HG03521 (cell line): ENCODE measurements at regions not wholly inside any gene's neighbourhood (a gene's known extent, or its start where the extent isn't known, plus 50 kb on each side); places are given as distances from the start of the nearest gene placed in this dataset.

Experiments used
- ATAC-seq: cut with Tn5 transposase; IDR thresholded peaks from one replicate; pipeline ENCODE4 v1.9.1; 2021; ENCODE audit warnings: mild to moderate bottlenecking, moderate library complexity; ENCODE audit not compliant: unreplicated experiment

DNA sequence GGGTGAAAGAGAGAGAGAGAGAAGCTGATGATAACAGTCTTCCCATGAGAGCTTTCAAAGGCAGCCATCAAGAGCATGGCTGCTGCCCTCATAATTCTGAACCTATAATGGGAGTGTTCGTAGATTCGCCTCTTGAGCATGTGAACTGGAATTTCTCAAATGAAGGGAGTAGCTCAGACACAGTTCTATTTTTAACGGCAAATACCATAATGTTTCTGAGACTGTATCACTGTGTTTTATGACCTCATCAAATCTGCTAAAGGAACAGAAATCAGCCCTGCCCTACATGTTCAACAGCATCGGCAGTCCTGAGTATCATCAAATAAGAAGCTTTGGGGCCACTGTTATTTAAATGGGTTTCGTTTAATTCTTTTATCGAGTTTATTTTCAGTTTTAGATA lies 645.6 kb downstream of the GALR1 start:
- no peak for ATAC-seq

DNA sequence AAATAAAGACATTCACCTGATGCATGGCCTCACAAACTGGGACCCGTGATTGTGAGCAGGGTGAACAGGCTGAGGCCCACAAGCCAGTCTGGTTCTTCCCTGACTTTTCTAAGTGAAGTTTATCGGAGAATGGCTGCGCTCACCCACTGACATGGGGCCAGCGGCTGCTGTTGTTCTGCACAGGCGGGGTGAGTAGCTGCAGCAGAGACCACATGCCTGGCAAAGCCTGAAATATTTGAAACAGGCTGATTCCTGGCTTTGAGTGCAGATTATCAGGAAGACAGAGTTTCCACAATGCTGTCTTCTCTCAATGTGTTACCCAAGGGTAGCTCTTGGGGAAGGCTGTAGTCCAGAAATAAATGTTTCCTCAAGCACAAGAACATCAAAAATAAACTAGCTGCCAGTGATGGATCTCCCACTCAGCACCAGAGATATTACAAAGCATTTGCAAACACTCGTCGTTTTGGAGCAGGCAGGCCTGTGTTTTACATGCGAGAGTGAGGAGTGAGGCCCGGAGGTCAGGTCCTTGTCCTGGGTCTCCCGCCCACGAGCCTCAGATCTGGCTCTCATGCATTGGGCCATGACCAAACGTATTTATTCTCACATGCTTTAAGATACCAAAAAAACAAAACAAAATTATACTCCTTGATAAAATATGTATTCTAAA lies 647.1 kb downstream of the GALR1 start:
- no peak for ATAC-seq

DNA sequence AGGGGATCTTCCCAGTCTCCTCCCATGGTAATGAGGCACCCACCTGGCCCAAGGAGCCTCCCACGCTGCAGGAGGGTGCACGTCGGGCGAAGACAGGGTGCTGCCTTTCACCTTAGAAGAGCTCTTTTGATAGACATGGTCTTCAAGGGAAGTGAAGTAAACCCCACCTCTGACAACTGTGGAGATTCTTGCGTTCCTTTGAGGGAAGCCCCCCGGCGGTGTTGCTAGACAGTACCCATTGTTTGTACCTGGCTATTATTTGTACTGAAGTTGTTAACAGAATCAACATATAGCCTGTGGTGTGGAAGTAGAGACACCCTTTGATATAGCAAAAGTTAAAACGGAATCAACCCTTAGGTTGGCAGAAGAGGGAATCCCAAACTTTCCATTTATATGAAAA lies 648.0 kb downstream of the GALR1 start:
- no peak for ATAC-seq

DNA sequence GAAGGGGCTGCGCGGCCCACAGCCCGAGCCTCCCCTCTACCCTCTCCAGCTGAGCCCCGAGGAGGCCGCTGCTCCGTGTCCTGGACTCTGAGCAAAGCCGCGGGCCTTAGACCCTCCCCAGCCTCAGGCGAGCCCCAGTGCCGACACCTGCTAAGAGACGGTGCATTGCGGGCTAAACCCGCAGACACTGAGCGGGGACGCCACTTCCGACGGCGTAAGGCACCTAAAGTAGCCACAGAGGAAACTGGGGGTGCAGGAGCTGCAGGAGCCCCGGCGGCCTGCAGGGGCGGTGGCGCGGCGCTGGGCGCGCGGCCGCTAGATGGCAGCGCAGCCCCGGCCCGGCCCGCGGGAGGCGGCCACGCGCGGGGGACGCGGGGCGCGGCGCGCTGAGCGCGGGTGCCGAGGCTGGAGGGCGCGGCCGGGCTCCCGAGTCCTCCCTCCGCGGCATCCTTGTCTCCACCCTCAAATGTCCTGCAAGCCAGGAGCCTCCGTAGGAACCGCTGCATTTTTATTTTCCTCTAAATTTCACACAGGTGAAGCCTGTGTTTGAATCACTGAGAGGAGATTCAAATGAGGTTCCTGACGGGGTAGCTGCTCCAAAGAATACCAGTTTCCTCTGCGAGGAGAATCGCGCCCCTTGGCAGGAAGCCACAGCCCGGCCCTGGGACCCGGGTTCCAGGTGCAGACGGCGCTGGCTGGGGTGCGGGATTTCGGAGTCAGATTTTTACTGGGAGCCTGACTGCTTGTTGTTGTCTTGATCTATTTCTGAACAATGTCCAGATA lies 650.5 kb downstream of the GALR1 start:
- ATAC-seq: peak; percentile 96

DNA sequence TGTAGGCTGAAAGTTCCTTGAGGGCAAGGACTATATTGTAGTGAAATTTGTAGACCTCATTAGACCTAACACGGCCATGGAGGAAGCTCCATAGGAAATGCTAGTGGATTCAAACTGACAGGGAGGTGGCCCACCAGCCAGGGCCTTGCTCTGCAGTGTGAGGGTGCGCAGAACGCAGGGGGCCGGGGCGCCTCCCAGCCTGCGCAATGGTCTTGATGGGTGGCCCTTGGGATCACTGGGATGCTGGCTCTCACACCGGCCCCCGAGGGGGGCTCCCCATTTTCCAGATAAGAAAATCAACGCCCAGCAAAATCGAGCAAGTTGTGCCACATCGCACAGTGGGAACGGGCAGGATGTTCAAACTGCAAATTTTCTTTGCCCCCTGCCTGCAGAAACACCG lies 655.4 kb downstream of the GALR1 start:
- ATAC-seq: no peak

DNA sequence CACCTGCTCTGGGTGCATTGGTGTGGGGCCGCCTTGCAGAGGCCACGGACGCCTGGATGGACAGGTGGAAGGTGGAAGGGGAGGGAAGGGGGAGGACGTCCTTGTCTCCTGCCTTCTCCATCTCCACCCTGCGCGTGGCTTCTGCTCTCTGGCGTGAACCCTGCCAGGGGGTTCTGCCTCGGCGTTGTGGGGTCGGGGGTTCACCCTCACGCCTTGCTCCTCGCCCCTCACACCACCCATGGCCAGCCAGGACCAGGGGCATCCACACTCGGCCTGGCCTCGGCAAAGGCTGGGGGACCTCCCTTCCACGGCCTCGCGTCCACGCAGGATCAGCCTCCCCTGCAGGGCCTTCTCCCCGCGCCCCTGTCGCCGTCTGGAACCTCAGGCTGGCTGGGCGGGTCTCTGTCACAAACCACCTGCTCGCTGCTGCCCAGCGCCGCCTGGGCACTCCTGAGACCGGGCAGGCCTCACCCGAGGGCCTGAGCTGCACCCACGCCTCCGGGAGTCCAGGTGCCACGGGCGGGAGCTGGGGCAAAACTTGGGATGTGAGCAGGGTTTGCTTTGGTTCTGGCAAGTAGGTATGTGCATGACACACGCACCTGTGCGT lies 655.9 kb downstream of the GALR1 start:
- ATAC-seq: no peak

DNA sequence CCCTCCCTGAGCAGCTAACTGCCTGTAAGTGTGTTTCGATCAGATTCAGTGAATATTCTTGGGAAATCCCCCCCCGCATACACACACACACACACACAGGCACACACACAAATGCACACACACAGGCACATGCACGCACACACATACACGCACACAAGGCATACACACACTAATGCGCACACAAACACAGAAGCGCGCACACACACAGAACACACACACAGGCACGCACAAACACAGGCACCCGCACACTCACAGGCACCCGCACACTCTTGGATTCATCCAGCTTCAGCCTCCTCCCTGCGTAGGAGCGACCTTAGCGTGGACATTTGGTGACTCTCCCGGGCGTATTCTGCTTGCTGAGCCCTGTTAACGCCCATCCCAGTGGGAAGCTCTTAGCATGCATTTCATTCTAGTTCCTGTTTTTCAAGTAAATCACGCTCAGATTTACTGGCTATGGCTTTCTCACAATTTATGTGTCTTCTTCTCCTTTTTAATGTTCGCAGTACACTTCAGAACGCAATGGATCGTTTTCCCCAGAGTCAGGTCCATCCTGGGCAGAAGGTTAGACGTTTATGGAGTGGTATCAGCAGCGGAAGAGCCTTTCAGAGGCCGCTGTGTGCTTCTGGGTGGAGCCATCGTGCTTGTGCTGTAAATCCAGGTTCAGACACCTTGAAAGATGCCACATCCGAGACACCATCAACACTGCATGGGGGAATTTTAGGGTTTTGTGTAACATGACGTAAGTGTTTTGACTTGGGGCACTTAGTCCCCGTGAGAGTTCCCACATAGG lies 656.6 kb downstream of the GALR1 start:
- no peak for ATAC-seq

DNA sequence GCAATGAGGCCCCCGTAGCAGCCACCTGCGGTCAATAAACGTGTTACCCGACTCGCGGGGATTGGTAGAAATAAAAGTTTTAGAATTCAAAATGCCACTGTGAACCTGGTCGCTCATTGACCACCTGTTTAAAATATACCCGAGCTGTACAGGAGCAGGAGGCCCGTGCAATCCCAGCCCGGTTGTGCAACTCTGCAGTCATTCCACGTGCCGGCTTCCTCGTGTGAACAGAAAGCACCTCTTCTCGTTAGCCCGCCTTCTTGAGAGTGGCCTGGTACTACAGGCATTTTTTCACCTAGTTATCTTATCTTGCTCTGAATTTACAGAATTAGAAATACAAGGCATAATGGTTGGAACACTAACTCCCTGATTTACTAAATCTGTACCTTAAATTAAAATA lies 660.7 kb downstream of the GALR1 start:
- ATAC-seq: no peak

DNA sequence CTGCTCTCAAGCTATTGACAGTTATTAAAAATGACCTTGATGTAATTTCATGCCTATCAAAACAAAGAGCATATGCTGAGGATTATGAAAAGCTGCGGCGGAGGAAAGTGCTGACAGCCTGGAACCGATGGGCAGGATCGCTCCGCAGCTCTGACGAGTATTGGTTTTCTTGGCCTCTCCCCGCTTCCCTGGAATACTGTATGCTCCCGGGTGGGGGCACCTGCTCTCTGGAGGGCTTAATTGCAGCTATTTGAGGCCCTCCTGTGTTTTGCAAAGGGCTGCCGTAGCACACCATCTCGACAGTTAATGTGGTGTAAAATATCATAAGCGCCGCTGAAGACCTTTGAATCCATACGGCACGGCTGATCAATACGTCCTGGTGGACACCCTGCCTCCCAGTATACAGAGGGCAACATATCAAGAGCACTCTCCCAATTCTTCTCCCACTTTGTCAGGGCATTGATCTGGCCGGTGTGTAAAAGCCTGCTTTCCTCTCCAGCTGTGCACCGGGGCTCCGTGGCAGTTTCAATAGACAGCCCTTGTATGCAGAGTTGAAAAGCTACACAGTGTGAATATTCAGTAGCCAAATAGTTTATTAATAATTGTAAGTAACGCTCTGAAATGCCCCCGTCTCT lies 662.4 kb downstream of the GALR1 start:
- ATAC-seq: no peak

DNA sequence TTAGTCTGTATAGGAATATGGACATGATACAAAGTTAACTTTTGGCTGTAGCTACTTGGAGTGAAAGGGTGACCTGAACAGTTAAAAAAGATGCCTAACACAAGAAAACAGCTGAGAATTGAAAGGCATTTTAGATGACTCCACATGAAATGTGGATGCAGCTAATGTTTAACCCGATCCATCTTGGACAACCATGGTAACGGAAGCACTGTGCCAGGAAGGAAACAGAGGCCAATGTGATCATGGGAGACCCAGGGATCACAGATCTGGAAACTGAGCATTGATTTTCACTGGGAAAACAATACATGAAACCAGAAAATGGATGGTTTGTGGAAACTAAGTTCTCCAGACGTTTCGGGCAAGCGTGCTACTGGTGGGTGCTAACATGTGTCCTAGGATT lies 669.1 kb downstream of the GALR1 start:
- ATAC-seq: no peak

DNA sequence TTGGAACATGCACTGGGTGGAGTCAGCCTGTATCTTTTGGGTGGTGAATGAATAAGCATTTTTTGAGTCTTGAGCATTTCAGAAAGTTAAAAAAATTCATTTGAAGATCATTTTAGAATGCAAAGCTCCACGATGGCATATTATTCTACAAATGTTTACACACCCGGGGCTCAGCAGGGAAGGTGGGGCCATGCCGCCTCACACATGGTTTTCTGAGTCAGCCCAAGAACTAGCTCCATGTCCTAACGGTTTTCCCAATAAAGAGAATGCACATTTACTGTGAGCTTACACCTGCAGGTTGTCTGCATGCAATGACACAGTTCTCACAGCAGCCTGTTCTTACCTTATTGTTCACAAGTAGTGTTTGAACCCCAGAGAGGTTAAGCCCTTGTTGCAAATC lies 670.3 kb downstream of the GALR1 start:
- no peak for ATAC-seq

DNA sequence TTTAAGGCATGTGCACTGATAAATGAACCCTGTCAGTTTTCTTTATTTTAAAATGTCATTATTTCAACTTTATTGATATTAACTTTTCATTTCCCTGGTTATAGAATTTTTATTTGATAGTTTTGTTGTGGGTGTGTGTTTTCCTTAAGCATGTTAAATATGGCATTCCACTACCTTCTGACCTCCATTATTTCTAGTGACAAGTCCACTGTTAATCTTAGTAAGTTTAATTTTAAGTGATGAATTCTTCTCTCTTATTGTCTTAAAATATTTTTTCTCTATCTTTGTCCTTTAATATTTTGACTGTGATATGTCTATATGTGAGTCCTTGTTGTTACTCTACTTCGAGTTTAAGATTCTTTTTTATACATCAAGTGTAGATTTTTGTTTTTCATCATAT lies 685.7 kb downstream of the GALR1 start:
- ATAC-seq: no peak

DNA sequence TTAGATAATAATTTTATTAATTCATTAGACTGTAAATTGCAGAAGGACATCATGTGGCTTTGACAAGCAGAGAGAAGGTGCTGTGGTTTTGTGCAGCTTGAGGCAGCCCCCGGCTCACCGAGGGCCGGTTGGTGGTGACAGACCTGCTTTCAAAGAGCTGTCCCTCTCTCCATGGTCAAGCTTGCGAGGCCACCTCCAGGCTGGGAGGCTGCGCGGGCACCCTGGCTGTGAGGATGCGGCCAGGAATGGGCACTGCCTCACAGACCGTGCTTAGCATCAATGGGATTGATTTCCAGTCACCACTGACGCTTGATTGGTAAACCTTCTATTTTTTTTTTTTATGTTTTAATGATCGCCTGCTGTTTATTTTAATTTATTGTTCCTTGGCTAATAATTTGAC lies 690.9 kb downstream of the GALR1 start:
- ATAC-seq: no peak

DNA sequence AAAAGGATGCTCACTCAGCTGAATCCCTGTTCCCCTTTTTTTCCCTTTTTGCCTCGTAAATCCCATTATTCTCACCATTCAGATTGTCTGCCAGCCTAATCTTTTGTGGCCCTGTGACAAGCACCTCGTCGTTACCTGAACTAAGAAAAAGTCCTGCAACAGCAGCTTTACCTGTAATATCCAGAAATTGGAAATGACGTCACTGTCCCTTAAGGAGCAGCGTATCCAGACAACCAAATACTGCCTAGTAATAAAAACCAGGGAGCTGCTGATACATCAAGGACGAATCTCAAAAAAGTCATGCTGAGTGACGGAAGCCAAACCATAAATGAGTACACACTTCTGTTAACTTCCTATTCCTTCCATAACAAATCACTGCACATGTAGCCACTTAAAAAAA lies 694.9 kb downstream of the GALR1 start:
- ATAC-seq: no peak

DNA sequence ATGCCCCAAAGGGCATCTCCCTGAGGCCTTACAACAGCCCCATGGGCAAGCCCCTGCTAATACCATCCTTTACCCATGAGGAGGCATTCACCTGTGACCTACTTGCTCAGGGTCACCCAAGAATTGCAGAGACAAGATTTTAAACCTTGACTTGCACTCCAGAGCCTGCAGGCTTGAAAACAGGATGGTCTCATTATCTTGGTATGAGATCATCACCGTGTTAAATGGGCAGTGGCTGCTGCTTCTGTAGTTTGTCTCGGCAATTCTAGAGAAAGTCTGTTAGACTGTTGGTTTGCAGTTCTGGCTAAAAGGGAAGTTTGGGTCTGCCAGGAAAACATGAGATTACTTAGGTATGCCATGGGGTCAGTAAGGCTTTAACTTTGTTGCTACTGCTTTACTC lies 698.9 kb downstream of the GALR1 start:
- ATAC-seq: no peak

DNA sequence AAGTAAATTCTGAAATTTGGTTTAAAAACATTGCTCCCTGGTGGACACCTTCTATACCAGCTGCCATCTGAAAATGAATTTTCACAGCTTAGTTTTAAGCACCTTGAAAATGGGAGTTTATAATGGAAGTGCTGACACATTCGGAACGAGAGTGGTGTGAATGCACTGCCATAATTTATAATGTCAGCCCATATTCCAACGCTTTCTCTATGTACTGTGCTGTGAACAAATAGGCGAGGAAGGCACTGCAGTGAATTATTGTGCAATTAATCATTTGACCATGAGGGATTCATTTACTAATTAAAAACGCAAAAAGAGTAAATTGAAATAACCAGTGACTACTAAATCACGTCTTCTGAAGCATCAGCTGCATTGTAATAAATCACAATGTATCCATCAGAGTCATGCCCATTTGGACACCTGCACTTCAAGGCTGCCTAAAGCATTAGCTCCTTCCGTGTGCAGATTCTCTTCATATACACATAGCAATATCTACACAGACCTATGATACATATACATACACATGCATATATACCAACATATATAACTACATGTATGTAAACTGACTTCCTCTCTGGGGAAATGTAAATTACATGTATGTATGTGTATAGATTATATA lies 699.8 kb downstream of the GALR1 start:
- no peak for ATAC-seq

DNA sequence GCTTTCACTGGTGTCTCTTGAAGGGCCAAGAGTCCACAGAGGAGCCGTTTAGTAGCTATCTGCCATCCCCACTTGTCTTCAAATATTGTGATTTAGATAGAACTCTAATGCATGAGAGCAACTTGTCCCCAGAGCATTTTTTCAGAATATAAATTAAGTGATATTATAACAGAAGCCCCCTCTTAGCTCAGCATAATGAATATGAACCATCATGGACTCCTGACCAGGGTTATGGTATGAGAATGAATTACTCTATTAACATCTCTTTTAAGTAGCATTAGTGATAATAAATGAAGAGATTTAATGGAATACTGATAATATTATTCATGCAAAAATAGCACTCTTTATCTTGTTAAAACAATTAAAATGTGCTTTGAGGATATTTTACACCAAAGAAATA lies 709.6 kb downstream of the GALR1 start:
- no peak for ATAC-seq

DNA sequence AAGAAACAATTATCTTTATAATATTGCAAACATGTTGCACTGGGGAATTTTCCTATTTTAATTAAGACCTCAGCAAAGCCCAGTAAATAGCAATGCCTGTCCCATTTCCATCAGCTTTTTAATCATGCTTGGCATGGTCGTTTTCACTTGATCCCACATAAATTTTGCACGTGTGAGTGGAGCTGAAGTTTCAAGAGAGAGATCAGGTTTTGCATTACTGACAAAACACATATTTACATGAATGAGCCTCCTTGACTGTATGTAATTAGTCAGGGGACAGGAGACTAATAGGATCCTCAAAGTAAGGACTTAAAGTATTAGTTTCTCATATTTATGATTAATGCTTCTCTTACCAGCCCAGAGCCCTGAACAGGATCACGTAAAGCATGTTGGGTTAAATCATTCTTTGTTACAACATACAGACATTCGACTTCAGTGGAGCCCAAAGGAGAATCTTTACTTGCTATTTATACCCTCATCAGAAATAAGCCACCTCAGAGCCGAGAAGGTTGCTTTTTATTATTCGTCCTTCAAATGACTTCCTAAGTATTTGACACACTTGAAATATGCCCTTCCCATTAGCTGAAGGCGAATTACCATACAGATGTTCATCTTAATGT lies 711.3 kb downstream of the GALR1 start:
- no peak for ATAC-seq

DNA sequence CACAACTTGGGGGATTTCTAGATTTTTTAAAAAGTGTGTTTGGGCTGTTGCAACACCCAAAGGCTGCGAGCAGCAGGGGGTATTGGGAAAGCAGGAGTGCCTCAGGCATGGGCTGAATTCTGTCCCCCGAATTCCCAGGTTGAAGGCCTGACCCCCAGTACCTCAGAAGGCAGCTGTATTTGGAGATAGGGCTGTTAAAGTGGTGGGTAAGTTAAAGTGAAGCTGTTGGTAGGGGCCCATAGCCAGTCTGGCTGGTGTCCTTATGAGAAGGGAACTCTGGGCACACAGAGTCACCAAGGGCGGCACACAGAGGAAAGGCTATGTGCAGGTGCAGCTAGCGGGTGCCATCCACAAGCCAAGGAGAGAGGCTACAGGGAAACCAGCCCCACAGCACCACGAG lies 717.4 kb downstream of the GALR1 start:
- no peak for ATAC-seq

DNA sequence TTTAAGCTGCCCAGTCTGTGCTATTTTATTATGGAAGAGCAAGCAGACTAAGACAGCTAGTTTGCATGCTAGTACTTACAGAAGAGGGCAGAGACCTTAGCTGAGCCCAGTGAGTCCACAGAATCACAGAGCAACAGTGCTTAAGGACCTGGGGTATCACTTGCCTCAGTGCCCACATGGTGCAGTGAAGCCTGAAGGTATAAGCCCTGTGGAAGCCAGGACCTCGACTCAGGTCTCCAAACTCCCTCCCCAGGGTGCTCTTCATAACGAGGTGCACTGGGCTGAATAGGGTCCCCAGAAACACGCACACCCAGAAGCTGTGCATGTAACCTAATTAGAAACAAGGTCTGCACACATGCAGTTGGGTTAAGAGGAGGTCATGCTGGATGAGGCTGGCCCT lies 718.1 kb downstream of the GALR1 start:
- no peak for ATAC-seq
